RWPE2 (cell line): ENCODE measurements at regions not wholly inside any gene's neighbourhood (a gene's known extent, or its start where the extent isn't known, plus 50 kb on each side); places are given as distances from the start of the nearest gene placed in this dataset.

Source experiments
- ATAC-seq: fragments of 200-7000 bp; cut with Tn5 transposase; 3 replicates; pipeline ENCODE4 v1.9.1; 2021; ENCODE audit warnings: low read depth
- DNase-seq: peaks from one replicate; pipeline ENCODE4 v3.0.0-alpha.2; 2020; ENCODE audit warnings: low spot score
- H3K27ac ChIP-seq: fragments of 450-650 bp; 2 replicates; pipeline ENCODE4 v1.5.1; 2017; ENCODE audit warnings: mild to moderate bottlenecking; ENCODE audit not compliant: poor library complexity, severe bottlenecking
- H3K27me3 ChIP-seq: fragments of 250-450 bp; sonication (Bioruptor Pico); 2 replicates; pipeline ENCODE4 v1.5.1; 2021; ENCODE audit warnings: mild to moderate bottlenecking, moderate library complexity; ENCODE audit not compliant: insufficient read depth, poor library complexity, severe bottlenecking
- H3K36me3 ChIP-seq: fragments of 250-450 bp; sonication (Bioruptor Pico); 2 replicates; pipeline ENCODE4 v1.5.1; 2020; ENCODE audit warnings: low read depth, mild to moderate bottlenecking, moderate library complexity
- H3K4me1 ChIP-seq: fragments of 250-450 bp; sonication (Bioruptor Pico); 2 replicates; pipeline ENCODE4 v1.5.1; 2021; ENCODE audit warnings: mild to moderate bottlenecking, moderate library complexity; ENCODE audit not compliant: insufficient read depth, poor library complexity, severe bottlenecking
- H3K4me3 ChIP-seq: fragments of 250-450 bp; sonication (Bioruptor Pico); 2 replicates; pipeline ENCODE4 v1.5.1; 2021; ENCODE audit warnings: mild to moderate bottlenecking, moderate library complexity; ENCODE audit not compliant: severe bottlenecking
- H3K9me3 ChIP-seq: fragments of 250-450 bp; sonication (Bioruptor Pico); 2 replicates; pipeline ENCODE4 v1.5.1; 2021; ENCODE audit warnings: mild to moderate bottlenecking, moderate library complexity; ENCODE audit not compliant: severe bottlenecking
- CTCF ChIP-seq: fragments of 450-650 bp; IDR thresholded peaks from one replicate; pipeline ENCODE4 v1.5.1; 2017; ENCODE audit warnings: mild to moderate bottlenecking, moderate library complexity; ENCODE audit not compliant: poor library complexity, severe bottlenecking

- H3K27me3 ChIP-seq = no peaks in the 10 kb centered on the region
- H3K27ac ChIP-seq = no peak overlapping the region
- DNase-seq (no peak), ATAC-seq (no peak)
- no peaks in the 10 kb centered on the region for H3K4me1 ChIP-seq
- TF ChIP-seq CTCF = no peak
- H3K4me3 ChIP-seq = no peak overlapping the region
- no peaks in the 10 kb centered on the region for H3K9me3 ChIP-seq
- no peaks in the 10 kb centered on the region for H3K36me3 ChIP-seq
These were observed 132.6 kb downstream of the TENT4A start for GRCh38 chr5:6845856-6846255.

GRCh38 chr5:6847870-6848269, 134.6 kb downstream of the TENT4A start:
- ATAC-seq (no peak), DNase-seq (no peak)
- no peak for TF ChIP-seq CTCF
- Histone ChIP-seq H3K4me3 (no peak overlapping the region), H3K4me1 (no peaks in the 10 kb centered on the region), H3K27me3 (no peaks in the 10 kb centered on the region), H3K27ac (no peak overlapping the region), H3K9me3 (no peaks in the 10 kb centered on the region), H3K36me3 (no peaks in the 10 kb centered on the region)

DNA sequence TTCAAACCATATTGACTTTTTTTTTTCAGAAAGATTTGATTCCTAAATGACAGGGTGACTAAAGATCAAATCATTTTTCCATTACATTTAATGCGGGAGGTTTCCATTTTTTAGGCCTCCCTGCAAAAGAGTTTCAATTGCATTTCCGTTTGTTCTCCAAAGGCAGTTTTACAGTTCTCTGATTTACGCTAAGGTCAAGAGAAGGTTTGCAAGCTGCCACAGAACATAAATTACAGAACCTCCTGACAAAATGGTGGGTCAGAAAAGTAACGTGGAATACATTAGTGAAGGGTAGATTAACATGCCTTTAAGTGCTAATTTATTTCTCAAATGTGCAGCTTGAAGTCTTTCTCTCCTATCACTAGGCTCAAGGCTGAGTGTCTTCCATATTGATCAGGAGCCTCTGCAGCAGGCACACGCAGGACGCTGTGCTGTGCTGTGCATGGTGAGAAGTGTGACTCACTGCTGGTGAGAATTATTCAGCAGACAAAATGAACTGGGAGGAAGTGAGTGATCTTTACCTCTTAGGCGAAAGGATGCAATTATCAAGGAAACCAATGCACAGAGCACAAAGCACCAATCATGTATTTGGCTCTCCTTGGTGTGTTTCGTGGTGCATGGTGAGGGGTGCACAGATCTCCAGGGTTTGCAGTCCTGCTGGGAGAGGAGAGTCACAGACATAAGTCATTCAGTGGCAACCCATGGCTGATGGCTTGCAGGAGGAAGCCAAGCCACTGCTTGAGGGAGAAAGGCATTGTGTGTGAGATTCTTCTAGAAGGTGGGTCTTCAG, 136.3 kb downstream of the TENT4A start:
- DNase-seq (no peak), ATAC-seq (peak; percentile 40; the same call in 1 of the 3 replicates)
- Histone ChIP-seq H3K9me3 (no peaks in the 10 kb centered on the region), H3K4me1 (no peaks in the 10 kb centered on the region), H3K27ac (no peak overlapping the region), H3K36me3 (no peaks in the 10 kb centered on the region), H3K27me3 (no peaks in the 10 kb centered on the region), H3K4me3 (no peak overlapping the region)
- TF ChIP-seq CTCF = no peak

GRCh38 chr5:6850106-6850432, 136.8 kb downstream of the TENT4A start:
- no peaks in the 10 kb centered on the region for H3K4me1 ChIP-seq
- H3K36me3 ChIP-seq = no peaks in the 10 kb centered on the region
- no peak overlapping the region for H3K4me3 ChIP-seq
- ATAC-seq (no peak), DNase-seq (no peak)
- H3K27me3 ChIP-seq = no peaks in the 10 kb centered on the region
- no peak overlapping the region for H3K27ac ChIP-seq
- no peaks in the 10 kb centered on the region for H3K9me3 ChIP-seq
- TF ChIP-seq CTCF = no peak

DNA sequence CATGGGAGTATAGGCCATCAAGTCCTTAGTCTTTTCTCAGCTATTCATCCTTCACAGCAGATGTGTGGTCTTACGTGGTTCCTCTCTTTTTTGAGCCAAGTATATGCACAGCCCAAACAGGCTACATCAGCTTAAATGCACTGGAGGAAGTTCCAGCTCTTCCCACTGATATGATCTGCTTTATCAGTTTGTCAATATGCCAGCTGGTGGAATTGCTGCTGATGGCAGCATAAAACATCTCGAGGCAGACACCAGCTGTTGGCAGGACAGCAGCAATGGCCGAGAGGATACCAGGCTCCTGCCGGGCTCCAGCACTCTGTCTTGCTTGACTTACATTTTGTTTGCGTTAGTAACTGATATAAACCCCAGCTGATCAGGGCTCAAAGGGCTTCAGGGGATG, 143.4 kb downstream of the TENT4A start:
- no peak for DNase-seq

More for the DNA sequence above, 143.4 kb downstream of the TENT4A start:
- H3K36me3 ChIP-seq = no peaks in the 10 kb centered on the region
- TF ChIP-seq CTCF = no peak
- no peak for ATAC-seq
- H3K4me3 ChIP-seq = no peak overlapping the region
- H3K27me3 ChIP-seq = no peaks in the 10 kb centered on the region
- no peaks in the 10 kb centered on the region for H3K4me1 ChIP-seq
- no peaks in the 10 kb centered on the region for H3K9me3 ChIP-seq
- H3K27ac ChIP-seq = no peak overlapping the region
